ENCODE measurements at regions not wholly inside any gene's neighbourhood (a gene's known extent, or its start where the extent isn't known, plus 50 kb on each side); places are given as distances from the start of the nearest gene placed in this dataset.

GRCh38 chr14:97155814-97156213 is 358.6 kb downstream of the VRK1 start:
- Histone ChIP-seq H3K36me3 (ENCODE audit: control insufficient read depth in 2 of 2, insufficient read depth in 1 of 2, low read length in 2 of 2) (no peaks in the 10 kb centered on the region), H3K4me3 (ENCODE audit: low read depth, low read length) (no peak overlapping the region), H3K27ac (ENCODE audit: extremely low read depth, low read depth, low read length) (no peak overlapping the region), H3K4me1 (ENCODE audit: control insufficient read depth, insufficient read depth, low read length) (peaks cover 3% of the 10 kb centered on the region; the same call in 1 of the 2 replicates), H3K9me3 (ENCODE audit: control insufficient read depth, insufficient read depth, low read depth, low read length) (no peaks in the 10 kb centered on the region)
- ChIA-PET POLR2A (no interaction called here), CTCF (no interaction called here)
- TF ChIP-seq ZNF792 (tag by site-specific recombination; IDR thresholded peaks at IDR 0.05) (no peak), RBAK (tag by site-specific recombination; IDR thresholded peaks at IDR 0.05) (no peak), ZNF701 (tag by site-specific recombination; IDR thresholded peaks at IDR 0.05) (no peak), ZNF48 (tag by site-specific recombination; IDR thresholded peaks at IDR 0.05) (no peak), PRDM2 (tag by site-specific recombination; IDR thresholded peaks at IDR 0.05; ENCODE audit: borderline replicate concordance) (no peak), ZNF169 (tag by site-specific recombination; IDR thresholded peaks at IDR 0.05) (no peak), IKZF3 (tag by site-specific recombination; IDR thresholded peaks at IDR 0.05) (no peak), KLF1 (tag by site-specific recombination; IDR thresholded peaks at IDR 0.05) (no peak), ZNF571 (tag by site-specific recombination; IDR thresholded peaks at IDR 0.05) (no peak), ZNF202 (tag by site-specific recombination; IDR thresholded peaks at IDR 0.05; ENCODE audit: borderline replicate concordance) (no peak), GLI4 (tag by site-specific recombination; IDR thresholded peaks at IDR 0.05) (no peak), KLF17 (tag by site-specific recombination; IDR thresholded peaks at IDR 0.05) (no peak), ZNF311 (tag by site-specific recombination; IDR thresholded peaks at IDR 0.05; ENCODE audit: borderline replicate concordance) (no peak), ZNF776 (tag by site-specific recombination; IDR thresholded peaks at IDR 0.05; ENCODE audit: borderline replicate concordance) (no peak), ZNF521 (tag by site-specific recombination; IDR thresholded peaks at IDR 0.05) (no peak), ZNF112 (tag by site-specific recombination; IDR thresholded peaks at IDR 0.05) (no peak), ZNF214 (tag by site-specific recombination; IDR thresholded peaks at IDR 0.05; ENCODE audit: borderline replicate concordance) (no peak)

- peaks cover 3% of the 10 kb centered on the region; the same call in 1 of the 2 replicates for H3K4me1 ChIP-seq (ENCODE audit: control insufficient read depth, insufficient read depth, low read length)
- ChIA-PET POLR2A (no interaction called here), CTCF (no interaction called here)
- H3K4me3 ChIP-seq (ENCODE audit: low read depth, low read length), result no peak overlapping the region
- H3K27ac ChIP-seq (ENCODE audit: extremely low read depth, low read depth, low read length), result no peak overlapping the region
- H3K9me3 ChIP-seq (ENCODE audit: control insufficient read depth, insufficient read depth, low read depth, low read length), result no peaks in the 10 kb centered on the region
- no peaks in the 10 kb centered on the region for H3K36me3 ChIP-seq (ENCODE audit: control insufficient read depth in 2 of 2, insufficient read depth in 1 of 2, low read length in 2 of 2)
- TF ChIP-seq ZBTB26 (tag by site-specific recombination; optimal IDR thresholded peaks at IDR 0.05) (no peak), PRDM10 (tag by site-specific recombination; IDR thresholded peaks at IDR 0.05) (peak; percentile 50), ZBTB8A (tag by site-specific recombination; IDR thresholded peaks at IDR 0.05) (no peak), KLF1 (tag by site-specific recombination; IDR thresholded peaks at IDR 0.05) (peak; percentile 87), ZNF629 (tag by site-specific recombination; IDR thresholded peaks at IDR 0.05) (0 out of 2 replicates have a peak, but pooled peaks have one; percentile 22)
Observed at GRCh38 chr14:97156705-97157104, 359.5 kb downstream of the VRK1 start.
